Esophagus muscularis mucosa (tissue), 4 donors: ENCODE measurements at regions not wholly inside any gene's neighbourhood (a gene's known extent, or its start where the extent isn't known, plus 50 kb on each side); places are given as distances from the start of the nearest gene placed in this dataset.

Source experiments
- EP300 ChIP-seq: sonication (generic); formaldehyde crosslinking; IDR thresholded peaks from one replicate; pipeline ENCODE4 v1.6.1; 2017; ENCODE audit warnings: antibody characterized with exemption
- POLR2A ChIP-seq: fragments of 450-650 bp; IDR thresholded peaks from one replicate; pipeline ENCODE4 v1.6.1; 2017; ENCODE audit warnings: antibody characterized with exemption, moderate library complexity, mild to moderate bottlenecking, low read depth
- TF ChIP-seq, protein P1 (sequence below), 3 experiments: fragments of 200-600 bp in 2 of 3; fragments of 450-650 bp in 1 of 3; sonication (generic) in 2 of 3; IDR thresholded peaks; one replicate each; pipeline ENCODE4 v1.5.1; 2017 to 2019; ENCODE audit warnings: antibody characterized with exemption in 3 of 3, mild to moderate bottlenecking in 2 of 3, moderate library complexity in 1 of 3

DNA sequence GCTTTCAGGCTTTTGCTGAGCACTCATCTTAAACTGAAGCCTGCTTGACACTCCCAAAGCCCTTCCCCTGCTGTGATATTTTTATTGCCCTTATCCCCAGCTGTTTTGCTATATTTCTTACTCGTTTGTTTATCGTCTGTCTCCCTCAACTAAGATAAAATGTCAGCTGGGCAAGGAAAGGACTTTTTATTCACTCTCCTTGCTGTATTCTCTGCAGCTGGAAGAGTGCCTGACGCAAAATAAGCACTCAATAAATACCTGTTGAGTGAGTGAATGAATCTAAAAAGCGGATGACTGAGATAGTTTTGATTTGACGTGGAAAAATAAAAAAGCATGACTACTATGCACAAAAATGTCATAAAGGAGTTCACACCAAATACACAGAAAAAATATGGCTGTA lies 84.8 kb upstream of the POMGNT2 start:
- TF ChIP-seq, protein P1, sequence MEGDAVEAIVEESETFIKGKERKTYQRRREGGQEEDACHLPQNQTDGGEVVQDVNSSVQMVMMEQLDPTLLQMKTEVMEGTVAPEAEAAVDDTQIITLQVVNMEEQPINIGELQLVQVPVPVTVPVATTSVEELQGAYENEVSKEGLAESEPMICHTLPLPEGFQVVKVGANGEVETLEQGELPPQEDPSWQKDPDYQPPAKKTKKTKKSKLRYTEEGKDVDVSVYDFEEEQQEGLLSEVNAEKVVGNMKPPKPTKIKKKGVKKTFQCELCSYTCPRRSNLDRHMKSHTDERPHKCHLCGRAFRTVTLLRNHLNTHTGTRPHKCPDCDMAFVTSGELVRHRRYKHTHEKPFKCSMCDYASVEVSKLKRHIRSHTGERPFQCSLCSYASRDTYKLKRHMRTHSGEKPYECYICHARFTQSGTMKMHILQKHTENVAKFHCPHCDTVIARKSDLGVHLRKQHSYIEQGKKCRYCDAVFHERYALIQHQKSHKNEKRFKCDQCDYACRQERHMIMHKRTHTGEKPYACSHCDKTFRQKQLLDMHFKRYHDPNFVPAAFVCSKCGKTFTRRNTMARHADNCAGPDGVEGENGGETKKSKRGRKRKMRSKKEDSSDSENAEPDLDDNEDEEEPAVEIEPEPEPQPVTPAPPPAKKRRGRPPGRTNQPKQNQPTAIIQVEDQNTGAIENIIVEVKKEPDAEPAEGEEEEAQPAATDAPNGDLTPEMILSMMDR (IDR thresholded peaks at IDR 0.05), result no peak
- TF ChIP-seq POLR2A, result no peak
- no peak for TF ChIP-seq EP300
